ENCODE measurements at regions not wholly inside any gene's neighbourhood (a gene's known extent, or its start where the extent isn't known, plus 50 kb on each side); places are given as distances from the start of the nearest gene placed in this dataset.

- no peaks in the 10 kb centered on the region for H3K27me3 ChIP-seq (ENCODE audit: control insufficient read depth, insufficient read depth, low read length)
- no peak for TF ChIP-seq CTCF (IDR thresholded peaks at IDR 0.05; ENCODE audit: insufficient read depth, low read length, severe bottlenecking)
- H3K4me3 ChIP-seq (ENCODE audit: low read depth, low read length): no peak overlapping the region
- DNase-seq (ENCODE audit: low read depth) (no peak), FAIRE-seq (no peak)
- no peaks in the 10 kb centered on the region for H3K36me3 ChIP-seq (ENCODE audit: control insufficient read depth, insufficient read depth, low read length)
Observed at GRCh38 chr3:147832611-147833010, 423.4 kb downstream of the ZIC1 start.

- no peak for FAIRE-seq
- H3K36me3 ChIP-seq (ENCODE audit: control insufficient read depth, insufficient read depth, low read length): no peaks in the 10 kb centered on the region
- no peaks in the 10 kb centered on the region for H3K27me3 ChIP-seq (ENCODE audit: control insufficient read depth, insufficient read depth, low read length)
- DNase-seq (ENCODE audit: low read depth): no peak
- no peak overlapping the region for H3K4me3 ChIP-seq (ENCODE audit: low read depth, low read length)
- no peak for TF ChIP-seq CTCF (IDR thresholded peaks at IDR 0.05; ENCODE audit: insufficient read depth, low read length, severe bottlenecking)
Observed at GRCh38 chr3:147836330-147836729, 427.2 kb downstream of the ZIC1 start.

GRCh38 chr3:147838652-147839051 lies 429.5 kb downstream of the ZIC1 start:
- Histone ChIP-seq H3K27me3 (ENCODE audit: control insufficient read depth, insufficient read depth, low read length) (no peaks in the 10 kb centered on the region), H3K36me3 (ENCODE audit: control insufficient read depth, insufficient read depth, low read length) (no peaks in the 10 kb centered on the region), H3K4me3 (ENCODE audit: low read depth, low read length) (no peak overlapping the region)
- FAIRE-seq: no peak
- no peak for DNase-seq (ENCODE audit: low read depth)
- no peak for TF ChIP-seq CTCF (IDR thresholded peaks at IDR 0.05; ENCODE audit: insufficient read depth, low read length, severe bottlenecking)

GRCh38 chr3:147843331-147843730 lies 434.2 kb downstream of the ZIC1 start:
- DNase-seq (ENCODE audit: low read depth) (peak; percentile 3), FAIRE-seq (no peak)
- Histone ChIP-seq H3K4me3 (ENCODE audit: low read depth, low read length) (no peak overlapping the region), H3K27me3 (ENCODE audit: control insufficient read depth, insufficient read depth, low read length) (no peaks in the 10 kb centered on the region), H3K36me3 (ENCODE audit: control insufficient read depth, insufficient read depth, low read length) (no peaks in the 10 kb centered on the region)
- TF ChIP-seq CTCF (IDR thresholded peaks at IDR 0.05; ENCODE audit: insufficient read depth, low read length, severe bottlenecking): no peak

- no peaks in the 10 kb centered on the region for H3K36me3 ChIP-seq (ENCODE audit: control insufficient read depth, insufficient read depth, low read length)
- no peak overlapping the region for H3K4me3 ChIP-seq (ENCODE audit: low read depth, low read length)
- no peak for TF ChIP-seq CTCF (IDR thresholded peaks at IDR 0.05; ENCODE audit: insufficient read depth, low read length, severe bottlenecking)
- no peak for FAIRE-seq
- H3K27me3 ChIP-seq (ENCODE audit: control insufficient read depth, insufficient read depth, low read length): no peaks in the 10 kb centered on the region
- no peak for DNase-seq (ENCODE audit: low read depth)
Observed at GRCh38 chr3:147846293-147846692, 437.1 kb downstream of the ZIC1 start.

- Histone ChIP-seq H3K36me3 (ENCODE audit: control insufficient read depth, insufficient read depth, low read length) (no peaks in the 10 kb centered on the region), H3K4me3 (ENCODE audit: low read depth, low read length) (no peak overlapping the region), H3K27me3 (ENCODE audit: control insufficient read depth, insufficient read depth, low read length) (no peaks in the 10 kb centered on the region)
- FAIRE-seq (no peak), DNase-seq (ENCODE audit: low read depth) (no peak)
- TF ChIP-seq CTCF (IDR thresholded peaks at IDR 0.05; ENCODE audit: insufficient read depth, low read length, severe bottlenecking): no peak
Observed at GRCh38 chr3:147846854-147847478, 437.8 kb downstream of the ZIC1 start.
